K562 (cell line): ENCODE measurements at regions not wholly inside any gene's neighbourhood (a gene's known extent, or its start where the extent isn't known, plus 50 kb on each side); places are given as distances from the start of the nearest gene placed in this dataset.
A peak's percentile ranks its signal among the peaks of the same experiment; 100 is the strongest.

Source experiments
- BHLHE40 ChIP-seq: IDR thresholded peaks from 2 replicates; pipeline ENCODE4 v1.6.1; 2011; ENCODE audit warnings: low read length, improper control_type of control experiment
- GATAD2B ChIP-seq: fragments of 450-650 bp; IDR thresholded peaks from 2 replicates; pipeline ENCODE4 v1.6.1; 2017; ENCODE audit warnings: mild to moderate bottlenecking, borderline replicate concordance
- JUN ChIP-seq, 2 experiments: sonication (generic) in 1 of 2; formaldehyde crosslinking in 1 of 2; IDR thresholded peaks; 2 replicates each; pipeline versions ENCODE4 v1.6.1 to v1.8.0; 2012 to 2022; ENCODE audit warnings: borderline replicate concordance in 2 of 2, mild to moderate bottlenecking in 2 of 2, improper control_type of control experiment in 1 of 2, low read depth in 1 of 2, low read length in 1 of 2, missing genetic modification reagents in 1 of 2
- KLF16 ChIP-seq: IDR thresholded peaks from 2 replicates; pipeline ENCODE4 v1.6.1; 2016; ENCODE audit warnings: antibody characterized with exemption
- LEF1 ChIP-seq: fragments of 450-650 bp; IDR thresholded peaks from 2 replicates; pipeline ENCODE4 v1.6.1; 2016; ENCODE audit warnings: mild to moderate bottlenecking
- MEIS2 ChIP-seq: fragments of 450-650 bp; IDR thresholded peaks from 2 replicates; pipeline ENCODE4 v1.6.1; 2014; ENCODE audit warnings: mild to moderate bottlenecking; ENCODE audit not compliant: partially characterized antibody
- NCOR1 ChIP-seq: fragments of 450-650 bp; IDR thresholded peaks from 2 replicates; pipeline ENCODE4 v1.6.1; 2016; ENCODE audit warnings: mild to moderate bottlenecking, moderate library complexity
- NR2C1 ChIP-seq, 2 experiments: fragments of 450-650 bp; IDR thresholded peaks; 2 replicates each; pipeline ENCODE4 v1.6.1; 2017; ENCODE audit warnings: mild to moderate bottlenecking in 2 of 2, antibody characterized with exemption in 1 of 2, inconsistent platforms in 1 of 2, missing compliant biosample characterization in 1 of 2, missing genetic modification characterization in 1 of 2
- NR4A1 ChIP-seq, 2 experiments: fragments of 250-450 bp in 1 of 2; fragments of 450-650 bp in 1 of 2; sonication (Bioruptor Pico) in 1 of 2; IDR thresholded peaks; 2 replicates each; pipeline versions ENCODE4 v1.4.0 to v1.6.1; 2016 to 2020; ENCODE audit warnings: mild to moderate bottlenecking in 2 of 2, missing compliant biosample characterization in 1 of 2, missing genetic modification characterization in 1 of 2, moderate library complexity in 1 of 2
- PTTG1 ChIP-seq: fragments of 450-650 bp; IDR thresholded peaks from 2 replicates; pipeline ENCODE4 v1.6.1; 2016; ENCODE audit warnings: low read depth, mild to moderate bottlenecking, missing genetic modification characterization, missing compliant biosample characterization
- SMAD4 ChIP-seq: fragments of 250-450 bp; sonication (Bioruptor Pico); conservative IDR thresholded peaks from 2 replicates; pipeline ENCODE4 v1.8.0; 2021; ENCODE audit warnings: inconsistent platforms, mild to moderate bottlenecking, moderate library complexity
- SREBF1 ChIP-seq: fragments of 150-350 bp; IDR thresholded peaks from 2 replicates; pipeline ENCODE4 v1.6.1; 2014; ENCODE audit warnings: antibody characterized with exemption, low read depth, low read length, borderline replicate concordance
- TEAD1 ChIP-seq, 2 experiments: fragments of 450-650 bp in 1 of 2; sonication (generic) in 1 of 2; formaldehyde crosslinking; IDR thresholded peaks; 2 replicates each; pipeline versions ENCODE4 v1.4.0 to v1.8.0; 2020 to 2022; ENCODE audit warnings: mild to moderate bottlenecking in 2 of 2, missing genetic modification reagents in 1 of 2
- ZBTB17 ChIP-seq: fragments of 450-650 bp; formaldehyde crosslinking; IDR thresholded peaks from 2 replicates; pipeline ENCODE4 v1.4.0; 2020; ENCODE audit warnings: mild to moderate bottlenecking
- TF ChIP-seq, protein P1 (sequence below), 2 experiments: fragments of 450-650 bp; conservative IDR thresholded peaks; 2 replicates each; pipeline ENCODE4 v1.6.1; 2017; ENCODE audit warnings: mild to moderate bottlenecking in 2 of 2, moderate library complexity in 2 of 2
- TF ChIP-seq, protein P2 (sequence below), 2 experiments: IDR thresholded peaks; 2 replicates each; pipeline ENCODE4 v1.6.1; 2011; ENCODE audit warnings: borderline replicate concordance in 1 of 2, control low read depth in 1 of 2, low read depth in 1 of 2, low read length in 1 of 2, mild to moderate bottlenecking in 1 of 2, mixed read lengths in 1 of 2, moderate library complexity in 1 of 2; ENCODE audit not compliant: insufficient read depth in 1 of 2, insufficient read length in 1 of 2, poor library complexity in 1 of 2, severe bottlenecking in 1 of 2; ENCODE audit errors: extremely low read depth in 1 of 2
- TF ChIP-seq, protein P3 (sequence below): sonication (generic); formaldehyde crosslinking; IDR thresholded peaks from 2 replicates; pipeline ENCODE4 v1.8.1; 2023; ENCODE audit warnings: mild to moderate bottlenecking, missing genetic modification reagents
- TF ChIP-seq, protein P4 (sequence below): fragments of 450-650 bp; formaldehyde crosslinking; IDR thresholded peaks from 2 replicates; pipeline ENCODE4 v1.4.0; 2022; ENCODE audit warnings: missing genetic modification characterization
- TF ChIP-seq, protein P5 (sequence below): fragments of 450-650 bp; formaldehyde crosslinking; IDR thresholded peaks from 2 replicates; pipeline ENCODE4 v1.4.0; 2022; ENCODE audit warnings: missing genetic modification characterization

DNA sequence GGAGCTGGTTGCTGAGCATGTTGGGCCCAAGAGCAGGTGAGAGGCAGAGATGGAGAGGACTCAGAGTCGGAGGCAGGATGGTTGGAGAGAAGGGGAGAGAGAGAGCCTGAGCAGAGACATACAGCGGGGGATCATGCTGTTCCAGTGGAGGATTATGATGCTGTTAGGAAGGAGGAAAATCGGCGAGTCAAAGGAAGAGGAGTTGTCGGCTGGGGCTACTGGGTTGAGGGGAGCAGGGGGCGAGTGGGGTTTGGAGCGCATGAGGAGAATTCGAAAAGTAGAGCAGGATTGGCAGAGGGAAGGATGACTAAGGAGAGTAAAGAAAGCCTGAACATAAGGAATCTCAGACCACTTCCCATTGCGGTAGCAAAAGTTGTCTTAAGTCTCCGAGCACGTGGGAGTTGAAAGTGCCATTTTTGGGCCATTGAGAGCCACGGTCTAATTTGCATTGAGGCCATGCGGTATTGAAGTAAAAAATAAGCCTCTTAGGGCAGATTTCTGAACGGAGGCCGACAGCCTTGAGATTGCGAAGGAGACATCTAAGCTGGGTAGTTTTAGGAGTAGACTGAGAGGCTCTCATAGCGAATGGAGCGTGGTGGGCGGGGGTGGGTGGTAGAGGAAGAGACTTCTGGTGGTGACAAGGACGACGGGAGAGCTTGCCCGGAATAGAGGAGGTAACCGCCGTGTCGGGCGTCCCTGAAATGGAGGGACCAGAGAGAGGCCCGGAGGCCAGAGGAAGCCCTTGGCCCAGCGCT is 140.4 kb upstream of the ETV3 start (continued):
- TF ChIP-seq, protein P1, sequence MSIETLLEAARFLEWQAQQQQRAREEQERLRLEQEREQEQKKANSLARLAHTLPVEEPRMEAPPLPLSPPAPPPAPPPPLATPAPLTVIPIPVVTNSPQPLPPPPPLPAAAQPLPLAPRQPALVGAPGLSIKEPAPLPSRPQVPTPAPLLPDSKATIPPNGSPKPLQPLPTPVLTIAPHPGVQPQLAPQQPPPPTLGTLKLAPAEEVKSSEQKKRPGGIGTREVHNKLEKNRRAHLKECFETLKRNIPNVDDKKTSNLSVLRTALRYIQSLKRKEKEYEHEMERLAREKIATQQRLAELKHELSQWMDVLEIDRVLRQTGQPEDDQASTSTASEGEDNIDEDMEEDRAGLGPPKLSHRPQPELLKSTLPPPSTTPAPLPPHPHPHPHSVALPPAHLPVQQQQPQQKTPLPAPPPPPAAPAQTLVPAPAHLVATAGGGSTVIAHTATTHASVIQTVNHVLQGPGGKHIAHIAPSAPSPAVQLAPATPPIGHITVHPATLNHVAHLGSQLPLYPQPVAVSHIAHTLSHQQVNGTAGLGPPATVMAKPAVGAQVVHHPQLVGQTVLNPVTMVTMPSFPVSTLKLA (conservative IDR thresholded peaks at IDR 0.05): peak; percentile 48 to 63; a peak in 2 of 4 replicates
- TF ChIP-seq MEIS2 (no peak), NCOR1 (peak; percentile 47; the same call in 1 of the 2 replicates), SREBF1 (no peak), JUN (IDR thresholded peaks at IDR 0.05; ENCODE audit: borderline replicate concordance, low read depth, low read length) (no peak), JUN (CRISPR knock-in tag; IDR thresholded peaks at IDR 0.05; ENCODE audit: borderline replicate concordance) (peak; percentile 53; the same call in 1 of the 2 replicates), GATAD2B (no peak), NR2C1 (IDR thresholded peaks at IDR 0.05) (no peak), NR2C1 (tag; IDR thresholded peaks at IDR 0.05) (peak; percentile 66; the same call in 1 of the 2 replicates), NR4A1 (CRISPR knock-in tag; IDR thresholded peaks at IDR 0.05) (no peak), NR4A1 (tag; IDR thresholded peaks at IDR 0.05) (peak; percentile 83), PTTG1 (tag) (0 out of 2 replicates have a peak, but pooled peaks have one; percentile 50), SMAD4 (CRISPR knock-in tag) (peak; percentile 74), KLF16 (peak; percentile 61; the same call in 1 of the 2 replicates), LEF1 (peak; percentile 33; the same call in 1 of the 2 replicates), ZBTB17 (peak; percentile 34; the same call in 1 of the 2 replicates), BHLHE40 (peak; percentile 65), TEAD1 (CRISPR knock-in tag; IDR thresholded peaks at IDR 0.05) (peak; percentile 52 to 60; a peak in 2 of 4 replicates)
- TF ChIP-seq, protein P2, sequence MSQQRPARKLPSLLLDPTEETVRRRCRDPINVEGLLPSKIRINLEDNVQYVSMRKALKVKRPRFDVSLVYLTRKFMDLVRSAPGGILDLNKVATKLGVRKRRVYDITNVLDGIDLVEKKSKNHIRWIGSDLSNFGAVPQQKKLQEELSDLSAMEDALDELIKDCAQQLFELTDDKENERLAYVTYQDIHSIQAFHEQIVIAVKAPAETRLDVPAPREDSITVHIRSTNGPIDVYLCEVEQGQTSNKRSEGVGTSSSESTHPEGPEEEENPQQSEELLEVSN (IDR thresholded peaks at IDR 0.05; ENCODE audit: borderline replicate concordance in 1 of 2, extremely low read depth in 1 of 2, insufficient read depth in 1 of 2, insufficient read length in 1 of 2, low read depth in 1 of 2, low read length in 1 of 2, poor library complexity in 1 of 2, severe bottlenecking in 1 of 2): peak; percentile 65 to 69
- TF ChIP-seq, protein P3, sequence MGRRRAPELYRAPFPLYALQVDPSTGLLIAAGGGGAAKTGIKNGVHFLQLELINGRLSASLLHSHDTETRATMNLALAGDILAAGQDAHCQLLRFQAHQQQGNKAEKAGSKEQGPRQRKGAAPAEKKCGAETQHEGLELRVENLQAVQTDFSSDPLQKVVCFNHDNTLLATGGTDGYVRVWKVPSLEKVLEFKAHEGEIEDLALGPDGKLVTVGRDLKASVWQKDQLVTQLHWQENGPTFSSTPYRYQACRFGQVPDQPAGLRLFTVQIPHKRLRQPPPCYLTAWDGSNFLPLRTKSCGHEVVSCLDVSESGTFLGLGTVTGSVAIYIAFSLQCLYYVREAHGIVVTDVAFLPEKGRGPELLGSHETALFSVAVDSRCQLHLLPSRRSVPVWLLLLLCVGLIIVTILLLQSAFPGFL (CRISPR knock-in tag): no peak
- TF ChIP-seq, protein P4, sequence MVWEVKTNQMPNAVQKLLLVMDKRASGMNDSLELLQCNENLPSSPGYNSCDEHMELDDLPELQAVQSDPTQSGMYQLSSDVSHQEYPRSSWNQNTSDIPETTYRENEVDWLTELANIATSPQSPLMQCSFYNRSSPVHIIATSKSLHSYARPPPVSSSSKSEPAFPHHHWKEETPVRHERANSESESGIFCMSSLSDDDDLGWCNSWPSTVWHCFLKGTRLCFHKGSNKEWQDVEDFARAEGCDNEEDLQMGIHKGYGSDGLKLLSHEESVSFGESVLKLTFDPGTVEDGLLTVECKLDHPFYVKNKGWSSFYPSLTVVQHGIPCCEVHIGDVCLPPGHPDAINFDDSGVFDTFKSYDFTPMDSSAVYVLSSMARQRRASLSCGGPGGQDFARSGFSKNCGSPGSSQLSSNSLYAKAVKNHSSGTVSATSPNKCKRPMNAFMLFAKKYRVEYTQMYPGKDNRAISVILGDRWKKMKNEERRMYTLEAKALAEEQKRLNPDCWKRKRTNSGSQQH (CRISPR knock-in tag): no peak
- TF ChIP-seq, protein P5, sequence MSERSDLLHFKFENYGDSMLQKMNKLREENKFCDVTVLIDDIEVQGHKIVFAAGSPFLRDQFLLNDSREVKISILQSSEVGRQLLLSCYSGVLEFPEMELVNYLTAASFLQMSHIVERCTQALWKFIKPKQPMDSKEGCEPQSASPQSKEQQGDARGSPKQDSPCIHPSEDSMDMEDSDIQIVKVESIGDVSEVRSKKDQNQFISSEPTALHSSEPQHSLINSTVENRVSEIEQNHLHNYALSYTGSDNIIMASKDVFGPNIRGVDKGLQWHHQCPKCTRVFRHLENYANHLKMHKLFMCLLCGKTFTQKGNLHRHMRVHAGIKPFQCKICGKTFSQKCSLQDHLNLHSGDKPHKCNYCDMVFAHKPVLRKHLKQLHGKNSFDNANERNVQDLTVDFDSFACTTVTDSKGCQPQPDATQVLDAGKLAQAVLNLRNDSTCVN (CRISPR knock-in tag): 0 out of 2 replicates have a peak, but pooled peaks have one; percentile 17
